NB4 (cell line): ENCODE measurements at regions not wholly inside any gene's neighbourhood (a gene's known extent, or its start where the extent isn't known, plus 50 kb on each side); places are given as distances from the start of the nearest gene placed in this dataset.

Experiments used
- DNase-seq: peaks from one replicate; pipeline ENCODE4 v3.0.0; 2010; ENCODE audit warnings: low read depth
- H3K4me3 ChIP-seq: one replicate; pipeline ENCODE4 v1.5.1; 2011; ENCODE audit warnings: mild to moderate bottlenecking, low read depth, low read length, moderate library complexity
- MYC ChIP-seq: IDR thresholded peaks from 2 replicates; pipeline ENCODE4 v1.6.1; 2011; ENCODE audit warnings: low read depth, low read length
- POLR2A ChIP-seq: IDR thresholded peaks from 2 replicates; pipeline ENCODE4 v1.6.1; 2011; ENCODE audit warnings: mild to moderate bottlenecking; ENCODE audit not compliant: insufficient read length; ENCODE audit errors: extremely low read depth
- TF ChIP-seq, protein P1 (sequence below): IDR thresholded peaks from one replicate; pipeline ENCODE4 v1.5.1; 2012; ENCODE audit warnings: low read depth, low read length
- TF ChIP-seq, protein P2 (sequence below): IDR thresholded peaks from 2 replicates; pipeline ENCODE4 v1.6.1; 2011; ENCODE audit warnings: low read depth, low read length

DNA sequence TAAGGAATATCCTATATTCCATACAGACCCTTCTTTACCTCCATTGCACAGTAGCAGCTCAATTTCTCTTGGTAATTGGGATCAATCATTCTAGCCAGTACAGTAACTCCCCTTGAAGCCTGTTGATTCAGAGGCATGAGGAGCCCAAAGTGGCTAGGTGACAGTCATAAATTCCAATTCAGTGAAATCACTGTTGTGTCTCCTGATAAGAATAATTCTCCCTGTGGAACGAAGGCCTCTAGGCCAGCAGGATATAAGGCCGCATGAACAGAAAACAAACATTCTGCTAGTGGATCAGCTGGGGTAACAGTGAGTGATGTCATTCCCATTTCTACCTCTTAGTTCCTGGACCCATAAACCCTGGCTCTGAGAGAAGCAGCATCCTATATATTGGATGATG is 696.3 kb downstream of the NR2F2 start:
- TF ChIP-seq POLR2A: no peak
- no peak for TF ChIP-seq MYC
- TF ChIP-seq, protein P1, sequence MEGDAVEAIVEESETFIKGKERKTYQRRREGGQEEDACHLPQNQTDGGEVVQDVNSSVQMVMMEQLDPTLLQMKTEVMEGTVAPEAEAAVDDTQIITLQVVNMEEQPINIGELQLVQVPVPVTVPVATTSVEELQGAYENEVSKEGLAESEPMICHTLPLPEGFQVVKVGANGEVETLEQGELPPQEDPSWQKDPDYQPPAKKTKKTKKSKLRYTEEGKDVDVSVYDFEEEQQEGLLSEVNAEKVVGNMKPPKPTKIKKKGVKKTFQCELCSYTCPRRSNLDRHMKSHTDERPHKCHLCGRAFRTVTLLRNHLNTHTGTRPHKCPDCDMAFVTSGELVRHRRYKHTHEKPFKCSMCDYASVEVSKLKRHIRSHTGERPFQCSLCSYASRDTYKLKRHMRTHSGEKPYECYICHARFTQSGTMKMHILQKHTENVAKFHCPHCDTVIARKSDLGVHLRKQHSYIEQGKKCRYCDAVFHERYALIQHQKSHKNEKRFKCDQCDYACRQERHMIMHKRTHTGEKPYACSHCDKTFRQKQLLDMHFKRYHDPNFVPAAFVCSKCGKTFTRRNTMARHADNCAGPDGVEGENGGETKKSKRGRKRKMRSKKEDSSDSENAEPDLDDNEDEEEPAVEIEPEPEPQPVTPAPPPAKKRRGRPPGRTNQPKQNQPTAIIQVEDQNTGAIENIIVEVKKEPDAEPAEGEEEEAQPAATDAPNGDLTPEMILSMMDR: no peak
- TF ChIP-seq, protein P2, sequence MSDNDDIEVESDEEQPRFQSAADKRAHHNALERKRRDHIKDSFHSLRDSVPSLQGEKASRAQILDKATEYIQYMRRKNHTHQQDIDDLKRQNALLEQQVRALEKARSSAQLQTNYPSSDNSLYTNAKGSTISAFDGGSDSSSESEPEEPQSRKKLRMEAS: no peak
- no peak for DNase-seq
- no peak overlapping the region for H3K4me3 ChIP-seq

DNA sequence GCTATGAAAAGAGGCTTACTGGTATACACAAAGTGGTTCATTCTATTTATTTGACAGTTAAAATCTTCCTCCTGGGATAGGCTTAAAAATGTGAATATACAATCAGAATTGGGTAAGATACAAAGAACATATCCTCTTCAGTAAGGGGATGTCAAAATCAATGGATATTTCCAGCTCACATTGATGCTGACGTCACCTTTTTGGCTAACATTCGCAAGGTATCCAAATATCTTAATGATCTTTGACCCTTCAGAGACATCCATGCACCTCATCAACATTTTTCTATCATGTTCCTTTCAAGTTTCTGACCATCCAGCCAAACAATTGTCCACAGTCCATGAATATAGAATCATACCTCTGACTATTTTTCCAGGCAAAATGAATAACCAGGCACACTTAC is 697.3 kb downstream of the NR2F2 start:
- H3K4me3 ChIP-seq: no peak overlapping the region
- TF ChIP-seq, protein P1: no peak
- TF ChIP-seq, protein P2: no peak
- TF ChIP-seq MYC (no peak), POLR2A (no peak)
- DNase-seq: no peak

DNA sequence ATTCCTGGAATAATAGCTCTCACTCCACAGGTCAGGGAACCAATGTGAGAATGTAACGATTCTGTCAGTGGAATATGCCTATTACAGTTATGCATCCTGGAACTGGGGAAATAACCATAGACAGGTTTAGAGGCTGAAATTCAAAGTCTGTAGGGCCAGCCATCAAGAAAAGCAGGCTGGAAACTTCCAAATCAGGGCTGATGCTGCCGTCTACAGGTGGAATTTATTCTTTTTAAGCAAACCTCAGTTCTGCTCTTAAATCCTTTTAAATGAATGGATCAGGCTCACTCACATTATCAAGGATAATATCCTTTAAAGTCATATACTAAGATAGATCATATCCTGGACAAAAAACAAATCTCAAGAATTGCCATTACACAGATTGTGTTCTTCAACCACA is 699.8 kb downstream of the NR2F2 start:
- DNase-seq: peak; percentile 6
- no peak overlapping the region for H3K4me3 ChIP-seq
- TF ChIP-seq, protein P2: no peak
- TF ChIP-seq POLR2A (no peak), MYC (no peak)
- TF ChIP-seq, protein P1: no peak

DNA sequence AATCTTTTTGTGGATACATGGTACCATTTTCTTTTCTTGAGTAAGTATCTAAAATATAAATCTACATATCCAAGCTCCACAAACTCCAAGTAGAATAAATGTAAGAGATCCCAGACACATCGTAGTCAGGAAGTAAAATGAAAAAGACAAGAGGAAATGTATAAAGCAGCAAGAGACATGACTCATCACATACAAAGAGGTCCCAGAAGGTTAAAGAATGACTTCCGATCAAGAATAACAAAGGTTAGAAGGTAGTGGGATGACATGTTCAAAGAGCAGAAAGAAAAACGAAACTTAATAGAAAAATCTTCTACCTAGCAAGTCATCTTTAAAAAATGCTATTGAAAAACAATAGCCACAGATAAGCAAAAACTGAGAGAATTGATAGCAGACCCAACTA is 705.8 kb downstream of the NR2F2 start:
- TF ChIP-seq POLR2A (no peak), MYC (no peak)
- TF ChIP-seq, protein P2: no peak
- TF ChIP-seq, protein P1: no peak
- H3K4me3 ChIP-seq: no peak overlapping the region
- peak; percentile 44 for DNase-seq

DNA sequence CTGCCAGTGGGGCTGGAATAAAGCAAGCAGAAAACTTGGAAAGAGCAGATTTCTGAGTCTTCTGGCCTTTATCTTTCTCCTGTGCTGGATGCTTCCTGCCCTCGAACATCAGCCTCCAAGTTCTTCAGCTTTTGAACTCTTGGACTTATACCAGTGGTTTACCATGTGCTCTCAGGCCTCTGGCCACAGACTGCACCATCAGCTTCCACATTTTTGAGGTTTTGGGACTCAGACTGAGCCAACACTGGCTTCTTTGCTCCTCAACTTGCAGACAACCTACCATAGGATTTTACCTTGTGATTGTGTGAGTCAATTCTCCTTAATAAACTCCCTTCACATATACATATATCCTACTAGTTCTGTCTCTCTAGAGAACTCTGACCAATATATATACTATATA is 706.6 kb downstream of the NR2F2 start:
- peak; percentile 24 for DNase-seq
- TF ChIP-seq, protein P1: no peak
- TF ChIP-seq, protein P2: no peak
- no peak for TF ChIP-seq MYC
- TF ChIP-seq POLR2A: no peak

DNA sequence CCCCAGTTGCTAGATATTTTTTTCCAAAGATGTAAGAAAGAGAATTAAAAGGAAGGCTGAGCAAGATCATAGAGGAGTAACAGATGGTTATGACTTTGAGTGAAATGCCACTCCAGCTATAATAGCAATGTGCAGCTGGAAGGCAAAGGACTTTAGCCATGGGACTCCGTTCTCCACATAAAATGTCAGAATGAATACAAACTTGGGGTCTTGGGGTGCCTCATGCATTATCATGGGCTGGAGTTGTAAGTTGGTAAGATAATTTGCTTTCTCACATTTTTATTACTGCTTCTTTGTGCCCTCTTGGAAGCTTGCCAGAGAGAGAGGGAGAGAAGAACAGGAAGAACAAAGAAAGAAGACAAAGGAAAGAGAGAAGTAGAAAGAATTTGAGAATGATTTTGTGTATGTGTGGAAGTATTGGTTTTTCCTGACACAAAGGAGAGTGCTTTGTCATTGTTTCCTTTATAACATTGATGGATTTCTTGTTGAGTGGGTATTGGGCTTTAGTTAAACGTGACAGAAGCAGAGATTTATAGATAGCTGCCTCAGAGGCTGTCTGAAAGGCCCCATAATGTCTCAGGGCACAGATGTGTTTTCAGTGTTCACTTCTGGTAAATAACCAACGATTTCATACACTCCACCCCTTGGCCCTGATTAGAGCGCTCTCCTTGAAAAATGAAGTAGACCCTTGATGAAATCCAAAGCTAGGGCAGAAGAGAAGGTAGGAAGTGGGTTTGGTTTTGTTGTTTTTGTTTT is 715.3 kb downstream of the NR2F2 start:
- no peak for DNase-seq
- no peak overlapping the region for H3K4me3 ChIP-seq
- TF ChIP-seq, protein P2: no peak
- TF ChIP-seq, protein P1: no peak
- TF ChIP-seq MYC: no peak
- TF ChIP-seq POLR2A: no peak

More for the DNA sequence above, 706.6 kb downstream of the NR2F2 start:
- H3K4me3 ChIP-seq: no peak overlapping the region
